H1 (cell line): ENCODE measurements at regions not wholly inside any gene's neighbourhood (a gene's known extent, or its start where the extent isn't known, plus 50 kb on each side); places are given as distances from the start of the nearest gene placed in this dataset.

Source experiments
- CTCF ChIA-PET: fragments of 300-600 bp; sonication (Branson Sonifier 250); formaldehyde crosslinking; loops from one replicate; lab custom pipeline; 2021; ENCODE audit not compliant: partially characterized antibody; lab: Charles Lee
- POLR2A ChIA-PET: fragments of 300-600 bp; sonication (Branson Sonifier 250); formaldehyde crosslinking; loops from one replicate; lab custom pipeline; 2021; ENCODE audit warnings: inconsistent platforms; ENCODE audit not compliant: partially characterized antibody; lab: Charles Lee
- DNase-seq, 2 experiments: peaks; one replicate each; pipeline versions ENCODE4 v3.0.0 to v3.0.0-alpha.2; 2010 to 2022; ENCODE audit warnings: low spot score in 2 of 2, low read depth in 1 of 2, mixed read lengths in 1 of 2
- FAIRE-seq: peaks from 2 replicates; lab custom pipeline; 2011; peaks lifted over from hg19 to GRCh38; lab: Jason Lieb, UNC
- H2AFZ ChIP-seq: 2 replicates; pipeline ENCODE4 v1.8.1; 2012; ENCODE audit warnings: low read length, inconsistent platforms
- H2AK5ac ChIP-seq: 2 replicates; pipeline ENCODE4 v1.6.1; 2013; ENCODE audit warnings: low read depth, low read length
- H2BK120ac ChIP-seq: replicated peaks from 2 replicates; pipeline ENCODE3; 2013; ENCODE audit warnings: low read depth, low read length, inconsistent platforms
- H2BK12ac ChIP-seq: 2 replicates; pipeline ENCODE4 v1.6.1; 2013; ENCODE audit warnings: low read depth, low read length
- H2BK15ac ChIP-seq: 2 replicates; pipeline ENCODE4 v1.6.1; 2013; ENCODE audit warnings: low read length
- H2BK20ac ChIP-seq: 2 replicates; pipeline ENCODE4 v1.6.1; 2013; ENCODE audit warnings: low read length
- H2BK5ac ChIP-seq: 2 replicates; pipeline ENCODE4 v1.6.1; 2013; ENCODE audit warnings: low read depth, low read length
- H3K14ac ChIP-seq: 2 replicates; pipeline ENCODE4 v1.6.1; 2013; ENCODE audit warnings: inconsistent platforms; ENCODE audit not compliant: insufficient read length
- H3K18ac ChIP-seq: 2 replicates; pipeline ENCODE4 v1.6.1; 2013; ENCODE audit warnings: low read length; ENCODE audit errors: extremely low read depth
- H3K23ac ChIP-seq: 2 replicates; pipeline ENCODE4 v1.6.1; 2013; ENCODE audit warnings: inconsistent platforms; ENCODE audit not compliant: insufficient read length
- H3K23me2 ChIP-seq: 2 replicates; pipeline ENCODE4 v1.6.1; 2013; ENCODE audit warnings: low read depth, low read length
- H3K27ac ChIP-seq: 2 replicates; pipeline ENCODE4 v1.6.1; 2011; ENCODE audit warnings: low read depth, low read length, inconsistent platforms
- H3K27me3 ChIP-seq, 4 experiments: replicated peaks in 1 of 4; 1 replicate in 1 of 4; 2 replicates in 3 of 4; pipeline versions ENCODE4 v1.6.1 to v1.8.1; 2011 to 2013; ENCODE audit warnings: low read length in 3 of 4, mild to moderate bottlenecking in 3 of 4, inconsistent platforms in 2 of 4, mixed read lengths in 2 of 4, moderate library complexity in 1 of 4; ENCODE audit not compliant: control insufficient read depth in 3 of 4, insufficient read depth in 3 of 4; ENCODE audit errors: extremely low read depth in 1 of 4
- H3K36me3 ChIP-seq, 4 experiments: 2 replicates each; pipeline versions ENCODE4 v1.6.1 to v1.8.1; 2011 to 2013; ENCODE audit warnings: mild to moderate bottlenecking in 4 of 4, low read length in 3 of 4, moderate library complexity in 2 of 4, control low read depth in 1 of 4, inconsistent platforms in 1 of 4; ENCODE audit not compliant: insufficient read depth in 4 of 4, control insufficient read depth in 2 of 4
- H3K4ac ChIP-seq: replicated peaks from 2 replicates; pipeline ENCODE3; 2013; ENCODE audit warnings: low read length, low read depth, mixed read lengths, inconsistent platforms; ENCODE audit not compliant: insufficient read length
- H3K4me1 ChIP-seq, 4 experiments: replicated peaks in 1 of 4; 1 replicate in 1 of 4; 2 replicates in 3 of 4; pipeline versions ENCODE4 v1.6.1 to v1.8.1; 2011 to 2013; ENCODE audit warnings: low read length in 3 of 4, inconsistent platforms in 2 of 4, mixed read lengths in 1 of 4; ENCODE audit not compliant: insufficient read depth in 4 of 4, control insufficient read depth in 3 of 4
- H3K4me2 ChIP-seq, 2 experiments: 2 replicates each; pipeline versions ENCODE4 v1.6.1 to v1.8.1; 2011 to 2013; ENCODE audit warnings: low read depth in 2 of 2, low read length in 2 of 2, control low read depth in 1 of 2, inconsistent platforms in 1 of 2, mild to moderate bottlenecking in 1 of 2; ENCODE audit not compliant: insufficient read depth in 1 of 2
- H3K4me3 ChIP-seq, 4 experiments: fragments of 200-600, 300-600 bp in 1 of 4; sonication (generic), shearing (Covaris generic), sonication (Bioruptor Twin) in 1 of 4; 2 replicates each; pipeline versions ENCODE4 v1.5.1 to v1.8.1; 2011 to 2016; ENCODE audit warnings: low read length in 4 of 4, low read depth in 3 of 4, control low read depth in 2 of 4, inconsistent platforms in 2 of 4, mild to moderate bottlenecking in 2 of 4, mixed read lengths in 1 of 4, moderate library complexity in 1 of 4; ENCODE audit not compliant: insufficient read depth in 2 of 4; ENCODE audit errors: extremely low read depth in 1 of 4
- H3K56ac ChIP-seq: replicated peaks from 2 replicates; pipeline ENCODE3; 2013; ENCODE audit warnings: low read depth, mild to moderate bottlenecking, mixed read lengths, low read length, inconsistent platforms; ENCODE audit not compliant: insufficient read length
- H3K79me1 ChIP-seq: 2 replicates; pipeline ENCODE4 v1.6.1; 2013; ENCODE audit warnings: low read depth, low read length, control low read depth
- H3K79me2 ChIP-seq, 2 experiments: 2 replicates each; pipeline versions ENCODE4 v1.6.1 to v1.8.1; 2012 to 2013; ENCODE audit warnings: low read length in 2 of 2, mild to moderate bottlenecking in 2 of 2, inconsistent platforms in 1 of 2; ENCODE audit not compliant: insufficient read depth in 2 of 2, control insufficient read depth in 1 of 2
- H3K9ac ChIP-seq, 4 experiments: replicated peaks in 1 of 4; 1 replicate in 1 of 4; 2 replicates in 3 of 4; pipeline versions ENCODE4 v1.6.1 to v1.8.1; 2011 to 2013; ENCODE audit warnings: low read depth in 3 of 4, low read length in 3 of 4, control low read depth in 2 of 4, mild to moderate bottlenecking in 2 of 4, moderate library complexity in 2 of 4, inconsistent platforms in 1 of 4; ENCODE audit errors: extremely low read depth in 1 of 4
- H3K9me3 ChIP-seq, 2 experiments: 2 replicates each; pipeline versions ENCODE4 v1.6.1 to v1.8.1; 2012 to 2013; ENCODE audit warnings: mild to moderate bottlenecking in 2 of 2, moderate library complexity in 2 of 2, control low read depth in 1 of 2, inconsistent platforms in 1 of 2, low read depth in 1 of 2, low read length in 1 of 2, mixed read lengths in 1 of 2; ENCODE audit not compliant: insufficient read depth in 2 of 2
- H4K20me1 ChIP-seq, 2 experiments: replicated peaks in 1 of 2; 2 replicates each; pipeline versions ENCODE3 to v1.8.1; 2011 to 2013; ENCODE audit warnings: inconsistent platforms in 2 of 2, low read length in 2 of 2, mild to moderate bottlenecking in 1 of 2; ENCODE audit not compliant: insufficient read depth in 2 of 2, control insufficient read depth in 1 of 2
- H4K5ac ChIP-seq: 2 replicates; pipeline ENCODE4 v1.6.1; 2013; ENCODE audit warnings: low read length, low read depth, mixed read lengths, inconsistent platforms; ENCODE audit not compliant: insufficient read length
- H4K8ac ChIP-seq: 2 replicates; pipeline ENCODE4 v1.8.0; 2013; ENCODE audit warnings: mild to moderate bottlenecking, moderate library complexity, low read length, inconsistent platforms; ENCODE audit not compliant: insufficient read depth; ENCODE audit errors: extremely low read depth
- H4K91ac ChIP-seq: replicated peaks from 2 replicates; pipeline ENCODE3; 2013; ENCODE audit warnings: low read length, mixed read lengths, inconsistent platforms; ENCODE audit not compliant: insufficient read length
- ASH2L ChIP-seq: fragments of 200-600, 300-600 bp; sonication (generic); IDR thresholded peaks from one replicate; pipeline ENCODE4 v1.7.1; 2017; ENCODE audit warnings: low read length
- GABPA ChIP-seq: IDR thresholded peaks from 2 replicates; pipeline ENCODE4 v1.6.1; 2011; ENCODE audit warnings: mild to moderate bottlenecking, low read length, moderate library complexity, borderline replicate concordance; ENCODE audit not compliant: insufficient read depth
- JUN ChIP-seq: IDR thresholded peaks from 2 replicates; pipeline ENCODE4 v1.6.1; 2011; ENCODE audit warnings: low read depth, mild to moderate bottlenecking, improper control_type of control experiment, low read length
- JUND ChIP-seq: IDR thresholded peaks from 2 replicates; pipeline ENCODE4 v1.6.1; 2011; ENCODE audit warnings: mild to moderate bottlenecking, improper control_type of control experiment, low read length
- POLR2AphosphoS5 ChIP-seq: IDR thresholded peaks from 2 replicates; pipeline ENCODE4 v1.6.1; 2011; ENCODE audit warnings: low read depth, low read length
- RAD21 ChIP-seq, 2 experiments: IDR thresholded peaks in 1 of 2; conservative IDR thresholded peaks in 1 of 2; 2 replicates each; pipeline ENCODE4 v1.6.1; 2011; ENCODE audit warnings: low read depth in 2 of 2, low read length in 2 of 2, improper control_type of control experiment in 1 of 2, inconsistent platforms in 1 of 2, mild to moderate bottlenecking in 1 of 2, moderate library complexity in 1 of 2
- RFX5 ChIP-seq: IDR thresholded peaks from 2 replicates; pipeline ENCODE4 v1.6.1; 2011; ENCODE audit warnings: low read depth, low read length, improper control_type of control experiment, borderline replicate concordance
- SP1 ChIP-seq: IDR thresholded peaks from 2 replicates; pipeline ENCODE4 v1.6.1; 2011; ENCODE audit warnings: low read depth, low read length
- WGBS, 2 experiments: shearing (Covaris generic) in 1 of 2; methylation state at CpG; one replicate each; pipeline versions ENCODE4 v1.1.6 to v1.1.7; 2013 to 2015; ENCODE audit warnings: low lambda C conversion rate in 2 of 2, mixed read lengths in 2 of 2, inconsistent platforms in 1 of 2, low coverage in 1 of 2, missing lambda C conversion rate in 1 of 2; ENCODE audit not compliant: insufficient replicate concordance in 2 of 2, insufficient coverage in 1 of 2, insufficient read length in 1 of 2; ENCODE audit errors: extremely low coverage in 1 of 2, missing lambda C conversion rate in 1 of 2; 5-methylcytosine and 5-hydroxymethylcytosine counted together

- Histone ChIP-seq H2BK15ac (no peak overlapping the region), H4K8ac (no peak overlapping the region), H3K23ac (no peak overlapping the region), H3K18ac (no peak overlapping the region), H3K4ac (no peak overlapping the region), H4K91ac (no peak overlapping the region), H2BK20ac (no peak overlapping the region), H3K4me2 (no peak overlapping the region), H2BK5ac (no peak overlapping the region), H3K4me3 (no peak overlapping the region), H3K9me3 (no peaks in the 10 kb centered on the region; a peak in 1 of 4 replicates), H3K14ac (no peak overlapping the region), H3K79me1 (no peaks in the 10 kb centered on the region), H3K4me1 (no peaks in the 10 kb centered on the region), H3K79me2 (no peaks in the 10 kb centered on the region), H4K20me1 (no peaks in the 10 kb centered on the region), H3K9ac (no peak overlapping the region), H3K56ac (no peak overlapping the region), H2AK5ac (no peak overlapping the region), H2BK120ac (no peak overlapping the region), H4K5ac (no peak overlapping the region), H3K27me3 (no peaks in the 10 kb centered on the region), H3K36me3 (no peaks in the 10 kb centered on the region), H3K27ac (no peak overlapping the region), H2BK12ac (no peak overlapping the region), H3K23me2 (no peaks in the 10 kb centered on the region; the same call in 1 of the 2 replicates), H2AFZ (no peak overlapping the region)
- CTCF ChIA-PET = no interaction called here
- DNase-seq (no peak), FAIRE-seq (no peak)
- no peak for TF ChIP-seq ASH2L
- no peak for TF ChIP-seq JUN
- TF ChIP-seq SP1 = no peak
- no peak for TF ChIP-seq RFX5
- no peak for TF ChIP-seq GABPA
- no peak for TF ChIP-seq RAD21 (IDR thresholded peaks at IDR 0.05 in 1 of 2, conservative IDR thresholded peaks at IDR 0.05 in 1 of 2; ENCODE audit: low read depth in 2 of 2, low read length in 2 of 2)
- no peak for TF ChIP-seq POLR2AphosphoS5
- TF ChIP-seq JUND = no peak
- POLR2A ChIA-PET = no interaction called here
- WGBS, 2 experiments = 97% methylated on average over 3 of the region's 3 CpGs; no CpG with 5 or more reads in 1 of the 2 experiments
Observed at GRCh38 chr2:8465560-8465959, 216.3 kb upstream of the ID2 start.
